Activated T-cell treated with anti-CD3 and anti-CD28 coated beads, Interleukin-2, amount 50 U/mL, for 72 hours (primary cell): ENCODE measurements at regions not wholly inside any gene's neighbourhood (a gene's known extent, or its start where the extent isn't known, plus 50 kb on each side); places are given as distances from the start of the nearest gene placed in this dataset.

Experiments used
- ATAC-seq, 2 donors: fragments of 150-1000 bp; cut with Tn5 transposase; replicated peaks in 1 of 2; 2 replicates each; pipeline ENCODE4 v1.10.0; 2021; ENCODE audit warnings: moderate library complexity in 2 of 2, mild to moderate bottlenecking in 1 of 2
- DNase-seq, 2 donors: peaks; one replicate each; pipeline ENCODE4 v3.0.0; 2021 to 2022; ENCODE audit warnings: mixed read lengths in 1 of 2
- H3K27ac Mint-ChIP-seq: one replicate; pipeline ENCODE4 v1.8.0; 2022; ENCODE audit warnings: mild to moderate bottlenecking, moderate library complexity, mixed read lengths
- H3K27me3 Mint-ChIP-seq: one replicate; pipeline ENCODE4 v1.8.0; 2022; ENCODE audit warnings: low read depth, mixed read lengths
- H3K36me3 Mint-ChIP-seq, 2 donors: one replicate each; pipeline ENCODE4 v1.8.0; 2022; ENCODE audit warnings: mixed read lengths in 2 of 2, mild to moderate bottlenecking in 1 of 2; ENCODE audit not compliant: insufficient read depth in 2 of 2
- H3K4me1 Mint-ChIP-seq: one replicate; pipeline ENCODE4 v1.8.0; 2022; ENCODE audit warnings: low read depth, mixed read lengths
- H3K4me3 Mint-ChIP-seq, 2 donors: one replicate each; pipeline ENCODE4 v1.8.0; 2022; ENCODE audit warnings: mild to moderate bottlenecking in 2 of 2, mixed read lengths in 2 of 2, moderate library complexity in 2 of 2
- H3K9me3 Mint-ChIP-seq, 2 donors: one replicate each; pipeline ENCODE4 v1.8.0; 2022; ENCODE audit warnings: mixed read lengths in 2 of 2

GRCh38 chr17:70542876-70543275 lies 373.5 kb downstream of the KCNJ2 start:
- H3K9me3 Mint-ChIP-seq: no peaks in the 10 kb centered on the region
- no peak overlapping the region for H3K27ac Mint-ChIP-seq
- H3K27me3 Mint-ChIP-seq: no peaks in the 10 kb centered on the region
- no peaks in the 10 kb centered on the region for H3K36me3 Mint-ChIP-seq
- ATAC-seq (no peak), DNase-seq (no peak)
- no peaks in the 10 kb centered on the region for H3K4me1 Mint-ChIP-seq
- no peak overlapping the region for H3K4me3 Mint-ChIP-seq

GRCh38 chr17:70544317-70544716 lies 375.0 kb downstream of the KCNJ2 start:
- no peak overlapping the region for H3K4me3 Mint-ChIP-seq
- H3K36me3 Mint-ChIP-seq: no peaks in the 10 kb centered on the region
- DNase-seq (no peak), ATAC-seq (no peak)
- H3K9me3 Mint-ChIP-seq: no peaks in the 10 kb centered on the region
- H3K4me1 Mint-ChIP-seq: no peaks in the 10 kb centered on the region
- no peaks in the 10 kb centered on the region for H3K27me3 Mint-ChIP-seq
- no peak overlapping the region for H3K27ac Mint-ChIP-seq

GRCh38 chr17:70552230-70552981 lies 383.1 kb downstream of the KCNJ2 start:
- Mint-ChIP-seq H3K9me3 (no peaks in the 10 kb centered on the region), H3K4me1 (no peaks in the 10 kb centered on the region), H3K27ac (no peak overlapping the region), H3K27me3 (no peaks in the 10 kb centered on the region), H3K36me3 (no peaks in the 10 kb centered on the region), H3K4me3 (no peak overlapping the region)
- DNase-seq (no peak), ATAC-seq (no peak)

GRCh38 chr17:70552982-70553334 lies 383.6 kb downstream of the KCNJ2 start:
- Mint-ChIP-seq H3K4me1 (no peaks in the 10 kb centered on the region), H3K36me3 (no peaks in the 10 kb centered on the region), H3K9me3 (no peaks in the 10 kb centered on the region), H3K4me3 (no peak overlapping the region), H3K27ac (no peak overlapping the region), H3K27me3 (no peaks in the 10 kb centered on the region)
- DNase-seq (no peak), ATAC-seq (no peak)

GRCh38 chr17:70555723-70556122 lies 386.4 kb downstream of the KCNJ2 start:
- DNase-seq: no peak
- Mint-ChIP-seq H3K36me3 (no peaks in the 10 kb centered on the region), H3K27me3 (no peaks in the 10 kb centered on the region), H3K9me3 (no peaks in the 10 kb centered on the region), H3K4me3 (no peak overlapping the region), H3K27ac (no peak overlapping the region), H3K4me1 (no peaks in the 10 kb centered on the region)
- ATAC-seq: no peak

- Mint-ChIP-seq H3K27me3 (no peaks in the 10 kb centered on the region), H3K9me3 (no peaks in the 10 kb centered on the region), H3K27ac (no peak overlapping the region), H3K36me3 (no peaks in the 10 kb centered on the region), H3K4me1 (no peaks in the 10 kb centered on the region), H3K4me3 (no peak overlapping the region)
- no peak for ATAC-seq
- no peak for DNase-seq
Measured at GRCh38 chr17:70558821-70559220, 389.5 kb downstream of the KCNJ2 start.

- no peak for DNase-seq
- no peaks in the 10 kb centered on the region for H3K9me3 Mint-ChIP-seq
- H3K36me3 Mint-ChIP-seq: no peaks in the 10 kb centered on the region
- no peak overlapping the region for H3K27ac Mint-ChIP-seq
- no peaks in the 10 kb centered on the region for H3K27me3 Mint-ChIP-seq
- no peak for ATAC-seq
- H3K4me1 Mint-ChIP-seq: no peaks in the 10 kb centered on the region
- no peak overlapping the region for H3K4me3 Mint-ChIP-seq
Measured at GRCh38 chr17:70560471-70560870, 391.1 kb downstream of the KCNJ2 start.

- Mint-ChIP-seq H3K4me1 (no peaks in the 10 kb centered on the region), H3K4me3 (no peak overlapping the region), H3K36me3 (no peaks in the 10 kb centered on the region), H3K9me3 (no peaks in the 10 kb centered on the region), H3K27ac (no peak overlapping the region), H3K27me3 (peaks cover 3% of the 10 kb centered on the region)
- no peak for ATAC-seq
- DNase-seq: no peak
Measured at GRCh38 chr17:70562137-70562536, 392.8 kb downstream of the KCNJ2 start.

GRCh38 chr17:70563281-70563820 lies 394.0 kb downstream of the KCNJ2 start:
- Mint-ChIP-seq H3K36me3 (no peaks in the 10 kb centered on the region), H3K9me3 (no peaks in the 10 kb centered on the region), H3K27me3 (peaks cover 6% of the 10 kb centered on the region), H3K4me3 (no peak overlapping the region), H3K27ac (no peak overlapping the region), H3K4me1 (no peaks in the 10 kb centered on the region)
- ATAC-seq: no peak
- no peak for DNase-seq

- peaks cover 6% of the 10 kb centered on the region for H3K27me3 Mint-ChIP-seq
- H3K36me3 Mint-ChIP-seq: no peaks in the 10 kb centered on the region
- no peak overlapping the region for H3K27ac Mint-ChIP-seq
- H3K4me3 Mint-ChIP-seq: no peak overlapping the region
- no peak for ATAC-seq
- H3K4me1 Mint-ChIP-seq: no peaks in the 10 kb centered on the region
- no peak for DNase-seq
- H3K9me3 Mint-ChIP-seq: no peaks in the 10 kb centered on the region
Measured at GRCh38 chr17:70564006-70564620, 394.8 kb downstream of the KCNJ2 start.

- ATAC-seq (no peak), DNase-seq (no peak)
- Mint-ChIP-seq H3K9me3 (no peaks in the 10 kb centered on the region), H3K27me3 (peaks cover 6% of the 10 kb centered on the region), H3K4me1 (no peaks in the 10 kb centered on the region), H3K27ac (no peak overlapping the region), H3K36me3 (no peaks in the 10 kb centered on the region), H3K4me3 (no peak overlapping the region)
Measured at GRCh38 chr17:70569128-70569527, 399.8 kb downstream of the KCNJ2 start.

- H3K4me3 Mint-ChIP-seq: no peak overlapping the region
- no peak for ATAC-seq
Measured at GRCh38 chr17:70577456-70577855, 408.1 kb downstream of the KCNJ2 start.

GRCh38 chr17:70581459-70581858 lies 412.1 kb downstream of the KCNJ2 start:
- no peak for ATAC-seq

More at GRCh38 chr17:70577456-70577855, 408.1 kb downstream of the KCNJ2 start:
- peaks cover 10% of the 10 kb centered on the region for H3K27me3 Mint-ChIP-seq
- no peak for DNase-seq
- H3K36me3 Mint-ChIP-seq: no peaks in the 10 kb centered on the region
- H3K4me1 Mint-ChIP-seq: no peaks in the 10 kb centered on the region
- peaks cover 0 to 4% of the 10 kb centered on the region in 2 donors for H3K9me3 Mint-ChIP-seq
- no peak overlapping the region for H3K27ac Mint-ChIP-seq

GRCh38 chr17:70582777-70583176 lies 413.4 kb downstream of the KCNJ2 start:
- Mint-ChIP-seq H3K27me3 (peaks cover 10% of the 10 kb centered on the region), H3K4me1 (no peaks in the 10 kb centered on the region), H3K9me3 (peaks cover 0 to 4% of the 10 kb centered on the region in 2 donors), H3K27ac (no peak overlapping the region), H3K4me3 (no peak overlapping the region), H3K36me3 (no peaks in the 10 kb centered on the region)
- no peak for DNase-seq
- no peak for ATAC-seq

More at GRCh38 chr17:70581459-70581858, 412.1 kb downstream of the KCNJ2 start:
- Mint-ChIP-seq H3K4me1 (no peaks in the 10 kb centered on the region), H3K9me3 (peaks cover 0 to 4% of the 10 kb centered on the region in 2 donors), H3K4me3 (no peak overlapping the region), H3K36me3 (no peaks in the 10 kb centered on the region), H3K27me3 (peaks cover 10% of the 10 kb centered on the region), H3K27ac (no peak overlapping the region)
- no peak for DNase-seq
